Stimulated activated CD8-positive, alpha-beta memory T cell treated with anti-CD3 and anti-CD28 coated beads, Interleukin-7, amount 100 ng/mL, for 24 hours (primary cell): ENCODE measurements at regions not wholly inside any gene's neighbourhood (a gene's known extent, or its start where the extent isn't known, plus 50 kb on each side); places are given as distances from the start of the nearest gene placed in this dataset.
"Not testable (repeated sequence)": the region's sequence is repeated elsewhere in the genome, so short reads cannot be mapped to it uniquely, and the experiment has no call there.

ENCODE experiments used
- DNase-seq: peaks from one replicate; pipeline ENCODE4 v3.0.0-alpha.2; 2020; ENCODE audit warnings: low read depth

- no peak for DNase-seq
Observed at GRCh38 chr6:112579601-112580000, 232.5 kb downstream of the RFPL4B start.

- DNase-seq = no peak
Observed at GRCh38 chr6:112581015-112581414, 233.9 kb downstream of the RFPL4B start.

GRCh38 chr6:112590326-112590725 lies 243.2 kb downstream of the RFPL4B start:
- DNase-seq = no peak

GRCh38 chr6:112591329-112591728 lies 244.2 kb downstream of the RFPL4B start:
- no peak for DNase-seq

- DNase-seq = no peak
Observed at GRCh38 chr6:112592159-112592558, 245.0 kb downstream of the RFPL4B start.

- DNase-seq = no peak
Observed at GRCh38 chr6:112594886-112595594, 247.9 kb downstream of the RFPL4B start.

- no peak for DNase-seq
Observed at GRCh38 chr6:112595841-112596240, 248.7 kb downstream of the RFPL4B start.

- no peak for DNase-seq
Observed at GRCh38 chr6:112597176-112597575, 250.0 kb downstream of the RFPL4B start.

- no peak for DNase-seq
Observed at GRCh38 chr6:112600168-112600567, 253.0 kb downstream of the RFPL4B start.

- DNase-seq = no peak
Observed at GRCh38 chr6:112603726-112604125, 256.6 kb downstream of the RFPL4B start.

- no peak for DNase-seq
Observed at GRCh38 chr6:112606656-112607435, 259.7 kb downstream of the RFPL4B start.

- not testable (repeated sequence) for DNase-seq
Observed at GRCh38 chr6:112608925-112609324, 261.8 kb downstream of the RFPL4B start.

GRCh38 chr6:112613410-112613809 lies 266.3 kb downstream of the RFPL4B start:
- no peak for DNase-seq

- no peak for DNase-seq
Observed at GRCh38 chr6:112618849-112619248, 271.7 kb downstream of the RFPL4B start.

GRCh38 chr6:112620812-112621569 lies 273.9 kb downstream of the RFPL4B start:
- DNase-seq = no peak

- no peak for DNase-seq
Observed at GRCh38 chr6:112622036-112622435, 274.9 kb downstream of the RFPL4B start.

- DNase-seq = no peak
Observed at GRCh38 chr6:112626468-112627082, 279.4 kb downstream of the RFPL4B start.

- no peak for DNase-seq
Observed at GRCh38 chr6:112634376-112634775, 287.2 kb downstream of the RFPL4B start.

GRCh38 chr6:112636650-112637262 lies 289.6 kb downstream of the RFPL4B start:
- no peak for DNase-seq

- no peak for DNase-seq
Observed at GRCh38 chr6:112639391-112639831, 292.3 kb downstream of the RFPL4B start.

GRCh38 chr6:112640891-112641290 lies 293.8 kb downstream of the RFPL4B start:
- DNase-seq = no peak

GRCh38 chr6:112649853-112650252 lies 302.7 kb downstream of the RFPL4B start:
- no peak for DNase-seq
